Stimulated activated CD4-positive, alpha-beta T cell treated with anti-CD3 and anti-CD28 coated beads, Interleukin-12 subunit alpha, Interleukin-12 subunit beta, amount 100 ng/mL, for 4 hours (primary cell): ENCODE measurements at regions not wholly inside any gene's neighbourhood (a gene's known extent, or its start where the extent isn't known, plus 50 kb on each side); places are given as distances from the start of the nearest gene placed in this dataset.

Source experiments
- DNase-seq: peaks from one replicate; pipeline ENCODE4 v3.0.0-alpha.2; 2020

DNA sequence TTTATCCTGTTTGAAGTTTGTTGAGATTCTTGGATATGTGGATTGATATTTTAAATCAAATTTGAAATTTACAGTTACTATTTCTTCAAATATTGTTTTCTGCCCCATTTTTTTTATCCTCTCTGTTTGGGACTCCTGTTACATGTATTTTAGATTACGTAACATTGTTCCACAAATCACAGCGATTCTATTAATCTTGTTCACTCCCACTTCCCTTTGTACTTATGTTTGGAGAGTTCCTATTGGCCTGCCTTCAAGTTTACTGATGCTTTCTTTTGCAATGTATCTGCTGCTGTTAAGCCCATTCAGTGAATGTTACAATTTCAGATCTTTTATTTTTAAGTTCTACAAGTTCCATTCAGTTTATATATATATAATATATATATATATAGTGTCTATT lies 288.3 kb upstream of the TNRC6C start:
- no peak for DNase-seq

- DNase-seq, result no peak
Observed at GRCh38 chr17:77674358-77674757, 284.1 kb upstream of the TNRC6C start.

DNA sequence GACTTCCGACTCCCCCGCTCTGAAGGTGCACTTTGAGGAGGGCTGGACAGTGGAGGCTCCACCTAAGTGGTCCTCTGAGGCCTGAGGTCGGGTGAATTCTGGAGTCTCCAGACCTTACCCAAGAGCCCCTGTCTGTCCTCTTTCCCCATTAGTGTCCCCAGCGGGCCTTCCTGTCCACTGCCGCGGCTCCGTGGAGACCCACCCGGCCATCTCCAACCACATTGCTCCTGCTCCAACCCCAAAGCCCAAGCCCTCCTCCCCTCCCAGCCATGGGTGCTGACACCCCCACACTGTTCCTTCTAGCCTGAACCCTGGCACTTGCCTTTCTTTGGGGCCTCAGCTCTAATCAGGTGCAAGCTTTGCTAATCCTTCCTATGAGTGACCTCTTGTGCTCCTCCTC lies 283.1 kb upstream of the TNRC6C start:
- DNase-seq, result no peak

DNA sequence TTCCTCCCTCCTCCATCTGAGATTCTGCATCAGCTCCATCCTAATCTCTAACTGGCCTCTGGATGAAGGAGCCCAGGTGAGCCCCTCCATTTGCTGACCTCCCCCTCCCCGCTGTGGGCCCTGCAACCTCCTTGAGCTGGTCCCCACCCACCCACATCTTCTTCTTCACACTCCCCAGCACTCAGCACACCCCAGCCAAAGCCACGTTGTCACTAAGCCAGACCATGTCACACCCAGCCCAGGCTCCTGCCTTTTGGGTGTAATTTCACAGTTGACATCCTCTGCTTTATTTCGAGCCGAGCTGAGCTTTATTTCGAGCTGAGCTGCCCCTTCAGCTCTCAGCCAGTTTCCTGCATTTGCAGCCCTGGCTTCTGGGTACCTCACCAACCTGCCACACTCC lies 282.7 kb upstream of the TNRC6C start:
- no peak for DNase-seq

DNA sequence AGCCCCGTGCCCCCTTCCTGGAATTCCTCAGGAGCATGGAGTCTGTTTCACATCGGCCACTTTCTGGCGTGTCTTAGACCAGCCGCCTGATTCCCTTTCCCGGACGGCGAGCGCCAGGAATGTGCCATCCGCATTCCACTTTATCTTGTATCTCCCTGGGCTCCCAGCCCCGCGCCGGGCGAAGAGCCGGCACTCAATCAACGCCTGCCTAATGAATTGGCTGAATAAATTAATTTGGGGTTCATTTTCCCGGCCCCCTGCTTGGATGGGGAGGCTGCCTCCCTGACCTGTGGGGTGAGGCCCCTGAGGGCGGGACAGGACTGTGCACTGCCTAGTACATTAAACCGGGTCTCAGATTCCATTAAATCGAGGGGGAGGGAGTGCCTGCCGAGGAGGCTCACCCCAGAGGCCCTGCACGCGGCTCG lies 282.3 kb upstream of the TNRC6C start:
- no peak for DNase-seq

GRCh38 chr17:77677211-77677610 lies 281.3 kb upstream of the TNRC6C start:
- no peak for DNase-seq

DNA sequence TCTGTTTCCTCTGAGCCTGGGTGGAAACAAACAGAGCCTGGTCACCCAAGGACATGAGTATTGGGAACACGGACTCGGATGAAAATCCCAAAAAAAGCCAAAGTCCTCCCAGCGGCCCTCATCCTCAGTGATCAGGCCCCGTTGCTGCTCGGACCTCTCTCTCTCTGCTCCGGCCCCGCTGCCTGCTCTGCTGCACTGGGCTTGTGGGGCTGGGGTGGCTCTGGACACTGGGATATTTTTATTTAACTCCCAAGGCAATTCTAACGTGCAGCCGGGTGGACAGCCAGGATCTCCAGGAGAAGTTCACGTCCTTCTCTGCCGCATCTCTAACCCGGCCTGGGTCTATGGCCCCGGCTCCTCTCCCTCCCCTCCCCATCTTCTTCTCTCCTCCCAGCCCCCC lies 280.9 kb upstream of the TNRC6C start:
- no peak for DNase-seq

DNA sequence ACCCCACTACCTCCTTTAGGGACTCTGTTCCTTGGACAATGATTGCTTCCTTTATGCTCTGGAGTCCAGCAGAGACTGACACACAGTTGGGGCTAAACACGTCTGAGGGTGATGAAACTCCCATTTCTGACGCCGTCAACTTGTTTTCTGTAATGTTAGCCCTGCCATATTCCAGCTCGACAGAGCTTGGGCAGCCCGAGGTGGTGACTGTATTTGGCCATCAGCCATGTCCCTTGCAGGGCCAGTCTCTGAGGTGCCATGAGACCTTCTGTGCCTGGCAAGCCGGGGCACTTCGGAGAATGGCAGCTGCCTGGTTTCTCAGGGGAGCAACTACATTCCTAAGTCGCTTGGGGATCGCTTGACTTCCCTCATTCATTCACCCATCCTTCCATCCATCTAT lies 278.9 kb upstream of the TNRC6C start:
- no peak for DNase-seq

DNA sequence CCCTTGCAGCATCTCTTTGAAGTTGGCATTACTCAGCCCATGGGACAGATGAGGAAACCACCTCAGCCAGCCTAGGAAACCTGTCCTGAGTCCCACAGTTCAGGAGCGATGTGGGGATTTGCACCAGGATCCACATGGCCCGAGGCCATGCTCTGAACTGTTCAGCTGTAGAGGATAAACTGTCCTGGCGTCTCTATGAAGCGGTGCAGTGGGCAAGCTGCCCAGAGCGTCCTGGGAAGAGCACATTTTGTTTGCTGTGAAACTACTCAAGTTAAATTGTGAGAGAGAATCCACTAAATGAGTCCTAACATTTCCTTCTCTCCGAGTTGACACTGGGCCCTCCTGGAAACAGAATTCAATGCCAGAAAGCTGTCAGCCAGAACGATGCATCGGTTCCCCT lies 276.6 kb upstream of the TNRC6C start:
- DNase-seq, result no peak

DNA sequence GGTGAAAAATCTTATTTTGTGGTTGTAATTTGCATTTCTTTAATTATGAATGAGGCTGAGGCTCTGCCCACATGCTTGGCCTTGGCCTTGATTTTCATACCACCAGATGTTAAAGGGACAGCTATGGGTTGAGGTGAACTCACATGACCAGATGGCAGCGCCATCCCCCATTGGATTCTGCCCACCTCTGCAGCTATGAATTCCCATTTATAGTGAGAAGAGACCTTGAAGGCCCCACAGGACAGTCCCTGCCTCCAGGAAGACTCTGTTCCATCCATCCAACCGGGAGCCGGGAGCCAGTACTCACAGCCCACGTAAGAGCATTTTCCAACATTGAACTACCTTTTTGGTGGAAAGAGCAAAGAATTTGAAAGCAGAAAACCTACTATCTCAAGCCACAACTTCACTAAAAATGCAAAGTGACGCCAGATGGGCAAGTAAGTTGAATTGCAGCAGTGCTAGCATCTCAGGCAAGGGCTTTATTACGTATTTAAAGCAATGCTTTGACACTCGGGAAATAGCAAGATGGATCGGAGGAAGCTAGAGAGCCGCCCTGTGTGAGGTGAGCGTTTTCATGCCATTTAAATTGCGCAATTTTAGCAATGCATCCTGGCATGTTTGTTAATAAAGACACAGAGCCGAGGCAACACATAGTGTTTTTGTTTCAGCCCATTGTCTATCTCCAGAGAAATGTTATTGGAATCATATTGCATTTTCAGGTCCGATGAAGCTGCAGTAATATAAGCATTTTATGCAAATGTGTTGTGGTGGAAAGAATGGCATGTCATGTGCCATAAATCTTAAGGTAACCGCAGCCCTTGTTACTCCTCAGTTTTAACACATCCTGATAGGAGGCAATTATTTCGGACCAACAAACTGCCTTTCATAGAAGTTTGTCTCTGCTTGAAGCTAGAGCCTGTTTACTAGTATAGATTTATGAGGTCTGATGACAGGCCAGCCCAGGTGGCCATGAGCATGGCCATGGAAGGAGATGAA lies 273.4 kb upstream of the TNRC6C start:
- DNase-seq, result no peak

GRCh38 chr17:77685881-77686486 lies 272.5 kb upstream of the TNRC6C start:
- DNase-seq, result no peak

GRCh38 chr17:77686903-77687302 lies 271.6 kb upstream of the TNRC6C start:
- DNase-seq, result no peak

- no peak for DNase-seq
Observed at GRCh38 chr17:77687417-77687816, 271.1 kb upstream of the TNRC6C start.

GRCh38 chr17:77687921-77688320 lies 270.6 kb upstream of the TNRC6C start:
- DNase-seq, result no peak

DNA sequence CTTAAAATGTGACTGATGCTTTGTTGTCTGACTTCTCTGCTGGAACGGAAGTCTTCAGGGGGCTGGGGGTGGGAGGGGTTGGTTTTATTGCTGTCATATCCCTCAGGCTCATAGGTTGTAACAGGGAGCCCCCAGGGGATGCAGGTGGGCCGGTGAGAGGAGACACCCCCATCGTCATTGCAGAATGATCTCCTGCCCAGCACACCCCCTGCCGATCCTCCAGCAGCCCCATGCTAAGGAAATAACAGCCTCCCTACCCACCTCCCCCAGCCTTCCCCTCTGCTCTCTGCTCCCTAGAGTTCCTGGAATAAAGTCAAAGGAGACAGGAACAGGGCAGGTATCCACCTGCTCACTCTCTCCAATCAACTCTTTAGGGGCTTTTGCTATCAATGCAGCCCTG lies 270.1 kb upstream of the TNRC6C start:
- DNase-seq, result no peak

GRCh38 chr17:77690271-77691161 lies 268.0 kb upstream of the TNRC6C start:
- no peak for DNase-seq

GRCh38 chr17:77691216-77692085 lies 267.1 kb upstream of the TNRC6C start:
- DNase-seq, result no peak

DNA sequence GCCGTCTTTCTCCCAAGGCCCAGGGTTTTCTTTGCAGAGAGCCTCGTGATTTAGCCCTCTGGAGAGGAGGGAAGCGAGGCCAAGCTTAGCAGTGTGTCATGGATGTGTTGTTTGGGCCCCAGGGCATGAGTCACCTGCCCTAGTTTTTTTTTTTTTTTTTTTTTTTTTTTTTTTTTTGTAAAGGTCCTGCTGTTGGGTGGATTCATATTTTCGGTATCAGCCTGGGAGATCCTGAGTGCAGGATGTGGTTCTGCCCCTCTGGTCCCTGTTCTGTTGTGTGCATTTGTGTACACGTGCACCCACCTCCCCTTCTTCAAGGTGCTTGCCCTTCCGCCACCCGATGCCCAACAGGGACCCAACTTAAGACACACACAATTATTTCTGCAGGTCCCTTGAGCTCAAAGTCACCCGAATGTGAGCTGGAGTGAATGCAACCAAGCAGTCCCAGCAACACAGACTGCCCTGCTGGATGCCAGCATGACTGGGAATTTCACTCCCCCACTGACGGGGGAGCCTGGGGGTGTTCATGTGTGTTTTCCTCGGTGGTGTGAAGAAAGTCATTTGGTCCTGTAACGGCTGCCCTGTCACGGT lies 265.8 kb upstream of the TNRC6C start:
- DNase-seq, result no peak

DNA sequence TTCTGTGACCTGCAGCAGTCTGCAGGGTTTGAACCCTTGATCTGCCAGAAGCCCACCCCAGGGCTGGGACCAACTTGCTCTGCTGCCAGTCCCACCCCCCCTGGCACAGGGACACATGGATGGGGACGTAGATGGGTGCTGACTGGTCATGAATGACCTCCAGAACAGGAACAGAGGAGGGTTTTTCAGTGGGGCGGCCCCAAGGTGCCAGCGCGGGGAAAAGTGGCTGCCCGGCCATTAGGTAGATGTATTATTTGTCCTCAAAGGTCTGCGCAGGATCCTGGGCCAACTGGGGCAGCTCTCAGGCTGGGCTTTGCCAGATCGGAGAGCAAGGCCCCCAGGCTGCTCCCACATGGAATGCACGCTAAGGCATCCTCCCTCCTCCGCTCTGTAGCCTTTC lies 265.2 kb upstream of the TNRC6C start:
- no peak for DNase-seq

- DNase-seq, result no peak
Observed at GRCh38 chr17:77693776-77694175, 264.7 kb upstream of the TNRC6C start.

DNA sequence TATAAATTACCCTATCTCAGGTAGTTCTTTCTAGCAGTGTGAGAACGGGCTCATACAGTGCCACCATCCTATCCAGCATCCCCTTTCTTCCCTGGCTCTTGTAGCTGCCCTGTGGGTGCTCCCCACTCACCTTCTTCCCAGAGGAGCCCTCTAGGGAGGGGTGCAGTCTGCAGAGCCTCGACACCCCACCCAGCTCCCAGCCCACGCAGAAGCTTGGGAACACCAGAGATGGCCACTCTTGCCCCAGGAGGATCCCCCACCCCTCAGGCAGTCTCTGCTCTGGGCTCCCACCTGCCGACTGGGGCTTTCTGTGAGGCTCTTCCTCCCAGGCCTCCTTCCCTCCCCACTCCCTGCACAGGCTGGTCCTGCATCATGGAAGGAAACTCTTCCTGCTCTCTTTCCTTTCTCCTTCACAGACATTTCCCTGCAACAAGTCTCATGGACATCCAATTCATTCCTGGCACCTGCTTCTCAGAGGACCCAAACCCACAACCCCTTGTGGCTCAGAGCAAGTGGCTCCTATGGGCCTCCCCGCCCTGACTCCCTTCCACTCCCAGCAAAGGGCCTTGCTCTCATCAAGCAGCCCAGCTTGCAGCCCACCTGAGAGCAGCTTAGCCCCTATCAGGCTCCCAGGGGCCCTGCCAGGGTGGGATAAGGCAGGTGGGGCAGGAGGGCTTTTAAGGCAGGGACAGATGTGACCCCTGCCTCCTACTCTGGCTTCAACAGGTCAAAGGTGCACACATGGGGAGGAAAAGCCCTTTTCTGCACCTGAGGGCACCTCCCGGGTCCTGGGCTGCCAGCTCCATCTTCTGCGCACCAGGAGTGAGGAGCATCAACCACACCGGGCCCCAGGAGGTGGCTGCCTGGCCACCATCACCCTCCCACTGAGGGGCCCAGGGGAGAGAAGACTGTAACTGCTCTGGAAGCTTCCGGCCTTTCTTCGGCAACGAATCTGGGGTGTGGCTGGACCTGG lies 263.8 kb upstream of the TNRC6C start:
- DNase-seq, result no peak
